GM12801 (cell line): ENCODE measurements at regions not wholly inside any gene's neighbourhood (a gene's known extent, or its start where the extent isn't known, plus 50 kb on each side); places are given as distances from the start of the nearest gene placed in this dataset.

ENCODE experiments used
- CTCF ChIP-seq: IDR thresholded peaks from one replicate; pipeline ENCODE4 v1.5.1; 2011; ENCODE audit warnings: control low read depth; ENCODE audit not compliant: insufficient read length; ENCODE audit errors: extremely low read depth

- no peak for TF ChIP-seq CTCF
These were observed 301.2 kb downstream of the OXSM start for GRCh38 chr3:26091096-26091495.

GRCh38 chr3:26091626-26092025 is 301.7 kb downstream of the OXSM start:
- TF ChIP-seq CTCF, result no peak

GRCh38 chr3:26099692-26100091 is 309.8 kb downstream of the OXSM start:
- no peak for TF ChIP-seq CTCF

GRCh38 chr3:26100176-26100575 is 310.3 kb downstream of the OXSM start:
- no peak for TF ChIP-seq CTCF

GRCh38 chr3:26102376-26102775 is 312.5 kb downstream of the OXSM start:
- no peak for TF ChIP-seq CTCF

GRCh38 chr3:26104851-26105251 is 315.0 kb downstream of the OXSM start:
- no peak for TF ChIP-seq CTCF

GRCh38 chr3:26105261-26105660 is 315.4 kb downstream of the OXSM start:
- no peak for TF ChIP-seq CTCF

GRCh38 chr3:26106228-26106627 is 316.3 kb downstream of the OXSM start:
- no peak for TF ChIP-seq CTCF
